Amniotic epithelial cell (primary cell): ENCODE measurements at regions not wholly inside any gene's neighbourhood (a gene's known extent, or its start where the extent isn't known, plus 50 kb on each side); places are given as distances from the start of the nearest gene placed in this dataset.

Experiments
- DNase-seq: peaks from one replicate; pipeline ENCODE4 v3.0.0-alpha.2; 2010; ENCODE audit warnings: low read depth

DNA sequence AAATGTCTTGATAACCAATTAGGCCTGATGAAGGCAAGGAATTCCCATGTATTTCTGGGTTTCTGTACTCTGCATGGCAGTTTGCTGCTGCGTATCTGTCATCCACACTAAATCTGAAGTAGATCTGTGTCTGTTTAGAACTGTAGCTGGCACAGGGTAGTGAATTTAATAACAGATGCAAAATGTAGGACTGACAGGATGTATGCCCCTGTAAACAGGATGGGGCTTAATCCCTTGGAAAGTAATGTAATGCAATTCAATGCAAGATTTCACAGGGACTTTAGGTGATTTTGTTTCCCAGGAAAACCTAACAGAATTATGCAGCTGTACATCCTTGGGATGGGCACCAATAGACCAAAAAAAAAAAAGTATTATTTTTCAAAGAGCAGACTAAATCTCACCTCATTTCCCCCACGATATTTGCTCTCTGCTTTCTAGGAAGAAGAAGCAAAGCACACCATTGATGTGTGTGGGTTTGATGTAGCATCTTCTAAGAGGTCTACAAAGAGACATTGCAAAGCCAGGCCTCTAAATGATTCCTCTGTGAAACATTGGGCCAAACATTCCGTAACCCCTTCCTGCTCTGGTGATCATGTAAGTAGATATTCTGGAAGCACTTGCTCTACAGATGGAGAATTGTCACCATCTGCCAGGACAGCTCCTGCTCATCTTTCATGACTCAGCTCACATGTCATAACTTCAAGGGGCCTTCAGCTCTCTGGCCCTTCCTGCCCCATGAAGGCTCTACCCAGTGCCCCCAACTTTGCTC is 464.3 kb upstream of the RGMA start:
- no peak for DNase-seq

DNA sequence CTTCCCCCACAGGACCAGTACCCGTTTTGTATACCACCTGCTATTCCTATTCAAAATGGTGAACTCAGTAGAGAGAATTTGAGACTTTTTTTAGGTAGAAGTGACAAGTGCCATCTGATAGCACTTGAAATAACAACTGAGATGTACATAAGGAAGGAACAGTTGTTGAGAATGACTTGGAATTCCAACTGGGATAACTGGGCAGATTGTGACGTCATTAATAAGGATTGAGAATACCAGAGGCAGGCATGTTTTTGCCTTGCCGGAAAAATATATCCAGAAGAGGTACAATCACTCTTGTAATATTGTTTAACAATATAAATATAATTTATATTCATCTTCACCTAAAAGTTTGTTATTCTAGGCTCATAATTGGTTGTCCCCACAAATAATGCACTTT is 454.1 kb upstream of the RGMA start:
- DNase-seq = no peak

DNA sequence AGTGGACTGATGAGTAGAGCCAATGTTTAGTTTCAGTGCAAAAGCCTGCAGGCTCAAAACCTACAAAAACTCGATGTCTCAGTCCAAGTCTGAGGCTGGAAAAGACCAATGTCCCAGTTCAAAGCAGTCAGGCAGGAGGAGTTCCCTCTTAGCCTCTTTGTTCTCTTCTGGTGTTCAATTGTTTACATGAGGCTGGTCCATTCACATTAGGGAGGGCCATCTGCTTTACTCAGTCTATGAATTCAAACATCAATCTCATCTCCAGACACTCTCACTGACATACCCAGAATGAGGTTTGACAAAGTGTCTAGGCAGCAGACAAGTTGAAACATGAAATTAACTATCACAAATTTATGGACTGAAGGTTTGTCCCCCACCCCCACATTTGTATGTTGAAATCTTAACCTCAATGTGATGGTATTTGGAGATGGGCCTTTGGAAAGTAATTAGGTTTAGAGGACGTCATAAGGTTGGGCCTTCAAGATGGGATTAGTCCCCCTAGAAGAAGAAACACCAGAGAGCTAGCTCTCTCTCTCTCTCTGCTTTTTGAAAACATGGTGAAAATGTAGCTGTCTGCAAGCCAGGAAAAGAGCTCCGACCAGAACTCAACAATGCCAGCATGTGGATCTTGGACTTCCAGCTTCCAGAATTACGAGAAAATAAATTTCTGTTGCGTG is 438.5 kb upstream of the RGMA start:
- DNase-seq = no peak

DNA sequence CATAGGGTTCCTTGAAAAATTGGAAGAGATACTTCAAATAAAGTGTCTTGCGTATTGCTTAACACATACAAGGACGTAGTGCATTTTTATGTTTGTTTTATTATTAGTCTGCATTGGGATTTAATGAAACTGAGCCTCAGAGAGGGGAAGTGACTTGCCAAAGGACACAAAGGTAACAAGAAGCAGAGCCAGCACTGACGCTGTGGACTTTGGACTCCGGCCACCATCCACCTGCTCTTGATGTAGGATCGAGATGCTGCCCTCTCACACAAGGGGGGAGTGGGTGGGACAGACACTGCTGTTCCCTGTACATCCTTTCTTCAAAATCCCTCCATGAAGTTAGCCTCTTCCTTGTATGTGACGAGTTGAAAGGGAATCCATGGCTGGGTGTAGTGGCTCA is 435.4 kb upstream of the RGMA start:
- no peak for DNase-seq

GRCh38 chr15:93523481-93523880 is 434.5 kb upstream of the RGMA start:
- no peak for DNase-seq

- no peak for DNase-seq
Measured at GRCh38 chr15:93520206-93520605, 431.2 kb upstream of the RGMA start.

- DNase-seq = no peak
Measured at GRCh38 chr15:93519599-93519998, 430.6 kb upstream of the RGMA start.

GRCh38 chr15:93517176-93517575 is 428.2 kb upstream of the RGMA start:
- no peak for DNase-seq

DNA sequence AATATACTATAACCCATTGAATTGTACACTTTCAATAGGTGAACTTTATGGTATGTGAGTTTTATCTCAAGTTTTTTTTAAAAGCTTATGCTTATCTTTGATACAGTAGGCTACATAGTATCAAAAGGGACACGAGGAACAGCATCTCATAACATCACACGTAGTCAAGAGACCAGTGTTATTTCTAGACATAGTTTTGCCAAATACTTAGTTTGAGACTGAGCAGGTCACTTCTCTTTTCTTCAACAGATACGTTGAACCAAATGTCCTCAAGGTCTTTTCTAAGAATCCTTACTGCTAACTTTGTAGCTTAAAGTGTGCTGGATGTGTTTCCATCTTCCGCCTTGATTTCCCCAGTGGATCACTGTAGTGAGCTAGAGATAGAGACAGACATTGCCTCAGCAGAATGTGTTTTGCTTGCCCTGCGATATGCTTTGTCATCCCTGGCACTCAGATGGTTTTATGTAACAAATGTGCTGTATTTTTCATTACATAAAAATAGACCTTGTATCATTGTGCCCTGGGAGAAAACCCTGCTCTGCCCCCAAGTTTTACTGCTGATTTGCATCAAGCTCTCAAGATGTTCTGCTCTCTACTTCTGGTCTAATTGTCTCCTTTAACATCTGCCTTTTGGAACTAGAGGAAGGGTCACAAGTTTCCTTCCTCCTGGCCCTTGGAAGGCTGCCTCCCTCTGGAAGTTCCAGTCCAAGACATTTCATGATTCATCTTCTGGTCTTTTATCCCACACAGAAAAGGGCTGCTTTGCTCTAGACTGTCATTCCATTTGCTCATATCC is 426.4 kb upstream of the RGMA start:
- no peak for DNase-seq

DNA sequence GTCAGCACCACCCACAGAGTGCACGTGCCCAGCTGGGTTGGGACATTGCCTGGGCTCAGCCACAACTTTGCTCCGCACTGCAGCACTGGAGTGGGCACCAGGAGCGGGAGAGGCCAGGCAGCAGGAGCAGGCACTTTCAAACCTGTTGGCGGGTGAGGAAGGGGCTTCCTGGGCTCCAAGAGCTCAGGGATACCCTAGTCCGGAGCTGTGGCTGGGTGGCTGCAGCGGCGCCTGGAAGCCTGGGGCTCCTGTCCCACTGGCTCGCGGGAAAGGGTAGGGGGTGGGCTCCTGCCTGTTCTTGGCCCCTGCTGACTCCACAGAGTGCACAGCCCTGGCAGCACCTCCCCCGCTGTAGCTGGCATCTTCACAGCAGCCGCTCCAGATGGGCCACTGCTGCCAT is 417.6 kb upstream of the RGMA start:
- DNase-seq = no peak

GRCh38 chr15:93505506-93505905 is 416.5 kb upstream of the RGMA start:
- DNase-seq = no peak

DNA sequence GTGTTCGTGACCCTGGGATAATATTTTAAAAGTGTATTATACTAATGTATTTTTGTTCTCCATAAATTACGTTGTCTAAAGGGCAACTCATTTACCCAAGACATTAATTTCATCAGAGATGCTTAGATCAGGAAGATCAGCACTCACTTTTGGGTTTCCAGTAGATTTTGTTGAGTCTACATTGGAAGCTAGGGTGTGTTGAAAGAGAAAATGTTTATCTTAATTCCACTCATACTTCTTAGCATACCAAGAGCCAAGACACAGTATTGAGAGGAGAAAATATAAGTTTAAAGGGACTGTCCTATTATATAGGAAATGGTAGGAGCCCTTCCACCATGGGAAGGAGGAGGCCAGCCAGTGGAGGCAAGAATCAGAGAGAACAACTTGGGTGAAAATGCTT is 412.9 kb upstream of the RGMA start:
- DNase-seq = no peak

DNA sequence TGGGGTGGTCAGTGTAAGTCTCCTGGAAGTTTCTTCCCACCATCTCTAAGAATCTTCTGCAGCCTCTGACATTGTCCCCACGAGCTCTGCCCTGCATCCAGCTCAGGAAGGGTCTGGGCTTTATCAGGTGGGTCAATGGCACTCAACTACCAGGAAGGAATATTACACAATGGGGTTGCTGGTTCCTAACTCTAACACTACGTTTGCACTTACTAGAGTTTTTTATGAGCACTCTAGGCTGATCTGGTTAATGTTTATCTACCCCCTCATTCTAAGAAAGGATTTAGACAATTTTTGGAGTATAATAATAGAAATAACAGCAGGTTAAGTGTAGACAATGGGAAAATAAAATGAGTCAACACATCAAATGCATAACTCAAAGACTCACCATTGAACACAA is 411.1 kb upstream of the RGMA start:
- DNase-seq = no peak

- no peak for DNase-seq
Measured at GRCh38 chr15:93497291-93497690, 408.3 kb upstream of the RGMA start.

DNA sequence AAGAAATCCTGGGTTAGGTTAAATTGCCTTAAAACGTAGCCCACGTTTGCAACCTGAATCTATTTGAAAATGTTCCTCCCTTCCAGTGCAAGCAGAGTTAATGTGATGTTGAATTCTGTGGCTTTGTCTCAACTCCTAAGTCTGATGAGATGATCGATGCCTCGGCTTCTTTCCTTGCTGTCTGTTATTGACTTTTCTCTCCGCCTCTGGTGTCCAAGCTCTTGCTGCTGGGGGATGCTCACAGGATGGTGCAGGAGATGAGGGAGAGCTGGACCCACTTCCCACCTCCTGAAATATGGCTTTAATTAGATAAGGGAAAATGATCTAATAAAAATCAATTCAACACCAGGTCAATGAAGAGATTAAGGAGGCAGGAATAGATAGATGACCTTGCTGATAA is 407.9 kb upstream of the RGMA start:
- DNase-seq = no peak

GRCh38 chr15:93495799-93496637 is 407.0 kb upstream of the RGMA start:
- DNase-seq = no peak

GRCh38 chr15:93493172-93493571 is 404.2 kb upstream of the RGMA start:
- no peak for DNase-seq

DNA sequence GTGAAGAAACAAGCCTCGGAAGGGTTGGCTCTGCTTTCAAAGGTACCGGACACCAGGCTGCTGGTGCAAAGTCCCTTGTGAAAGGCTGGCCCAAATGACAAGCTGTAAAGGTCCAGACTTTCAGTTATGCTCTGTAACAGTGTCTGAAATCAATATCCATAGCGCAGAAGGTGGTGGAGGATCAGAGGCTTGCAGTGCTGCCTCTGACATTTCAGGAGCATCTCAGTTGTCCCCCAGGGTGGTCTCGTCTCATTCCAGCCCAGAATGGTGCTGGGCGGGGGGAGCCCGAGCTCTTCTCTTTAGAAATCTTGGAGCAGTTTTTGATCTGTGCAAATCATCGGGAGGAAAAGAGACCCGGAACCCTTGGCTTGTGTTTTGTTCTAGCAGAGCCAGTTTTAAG is 402.3 kb upstream of the RGMA start:
- DNase-seq = no peak

DNA sequence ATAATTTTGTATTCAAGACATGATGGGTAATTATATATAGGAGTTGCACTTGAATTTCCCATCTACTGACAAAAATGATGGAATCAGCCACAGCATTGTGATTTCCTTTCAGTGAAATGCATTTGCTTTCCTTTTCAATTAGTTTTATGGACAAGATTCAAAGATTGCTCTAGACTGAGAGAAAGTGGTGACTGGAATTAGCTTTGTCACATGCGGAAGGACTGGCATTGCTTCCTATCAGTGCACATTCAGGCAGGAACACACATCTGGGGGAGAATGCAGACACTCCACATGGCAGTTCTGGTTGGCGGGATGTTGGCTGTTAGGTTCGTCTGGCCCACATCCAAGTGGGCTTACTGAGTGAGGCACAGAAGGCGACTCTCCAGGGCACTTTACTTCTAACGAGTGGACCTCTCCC is 399.3 kb upstream of the RGMA start:
- DNase-seq = no peak

GRCh38 chr15:93486407-93487117 is 397.6 kb upstream of the RGMA start:
- DNase-seq = no peak
